ENCODE measurements at regions not wholly inside any gene's neighbourhood (a gene's known extent, or its start where the extent isn't known, plus 50 kb on each side); places are given as distances from the start of the nearest gene placed in this dataset.
A peak's percentile ranks its signal among the peaks of the same experiment; 100 is the strongest.
"Not testable (repeated sequence)": the region's sequence is repeated elsewhere in the genome, so short reads cannot be mapped to it uniquely, and the experiment has no call there.

- DNase-seq = not testable (repeated sequence)
These were observed 140.5 kb upstream of the ZNF322 start for GRCh38 chr6:26799903-26800633.

GRCh38 chr6:26803762-26804161 is 144.2 kb upstream of the ZNF322 start:
- DNase-seq = not testable (repeated sequence)

GRCh38 chr6:26811486-26812116 is 152.1 kb upstream of the ZNF322 start:
- not testable (repeated sequence) for DNase-seq

GRCh38 chr6:26818640-26819225 is 159.2 kb upstream of the ZNF322 start:
- not testable (repeated sequence) for DNase-seq

GRCh38 chr6:26827965-26828364 is 168.4 kb upstream of the ZNF322 start:
- DNase-seq = not testable (repeated sequence)

- DNase-seq = not testable (repeated sequence)
These were observed 169.9 kb upstream of the ZNF322 start for GRCh38 chr6:26829480-26829879.

- DNase-seq = not testable (repeated sequence)
These were observed 171.4 kb upstream of the ZNF322 start for GRCh38 chr6:26830992-26831391.

- not testable (repeated sequence) for DNase-seq
These were observed 176.2 kb upstream of the ZNF322 start for GRCh38 chr6:26835707-26836106.

- DNase-seq = not testable (repeated sequence)
These were observed 177.1 kb upstream of the ZNF322 start for GRCh38 chr6:26836657-26837056.

GRCh38 chr6:26844823-26845222 is 185.3 kb upstream of the ZNF322 start:
- DNase-seq = not testable (repeated sequence)

GRCh38 chr6:26857289-26857688 is 197.7 kb upstream of the ZNF322 start:
- DNase-seq = not testable (repeated sequence)

GRCh38 chr6:26859067-26859770 is 199.7 kb upstream of the ZNF322 start:
- DNase-seq = not testable (repeated sequence)

GRCh38 chr6:26859771-26860163 is 200.2 kb upstream of the ZNF322 start:
- not testable (repeated sequence) for DNase-seq

GRCh38 chr6:26861913-26862312 is 202.4 kb upstream of the ZNF322 start:
- DNase-seq = not testable (repeated sequence)

- not testable (repeated sequence) for DNase-seq
These were observed 204.1 kb upstream of the ZNF322 start for GRCh38 chr6:26863641-26864040.

GRCh38 chr6:26898785-26899184 is 239.2 kb upstream of the ZNF322 start:
- DNase-seq = not testable (repeated sequence)

- not testable (repeated sequence) for DNase-seq
These were observed 264.7 kb upstream of the ZNF322 start for GRCh38 chr6:26924206-26924605.

GRCh38 chr6:26928190-26928589 is 268.6 kb upstream of the ZNF322 start:
- not testable (repeated sequence) for DNase-seq

- DNase-seq = not testable (repeated sequence)
These were observed 277.7 kb upstream of the ZNF322 start for GRCh38 chr6:26937258-26937657.

GRCh38 chr6:26951211-26951610 is 291.7 kb upstream of the ZNF322 start:
- DNase-seq = not testable (repeated sequence)

- peak; percentile 18 for DNase-seq
These were observed 291.4 kb upstream of the PRSS16 start for GRCh38 chr6:26956078-26956600.

GRCh38 chr6:26956601-26957184 is 290.8 kb upstream of the PRSS16 start:
- peak; percentile 58 for DNase-seq
